Duodenal mucosa (tissue), 2 donors: ENCODE measurements at regions not wholly inside any gene's neighbourhood (a gene's known extent, or its start where the extent isn't known, plus 50 kb on each side); places are given as distances from the start of the nearest gene placed in this dataset.
A peak's percentile ranks its signal among the peaks of the same experiment; 100 is the strongest.

Experiments used
- H3K27ac ChIP-seq: one replicate; pipeline ENCODE4 v1.7.0; 2013; ENCODE audit warnings: low read depth, low read length
- H3K27me3 ChIP-seq, 2 donors: one replicate each; pipeline ENCODE4 v1.7.0; 2013; ENCODE audit warnings: low read length in 2 of 2, control low read depth in 1 of 2; ENCODE audit not compliant: insufficient read depth in 2 of 2, control insufficient read depth in 1 of 2
- H3K36me3 ChIP-seq, 2 donors: one replicate each; pipeline ENCODE4 v1.7.0; 2013; ENCODE audit warnings: low read length in 2 of 2, control low read depth in 1 of 2; ENCODE audit not compliant: insufficient read depth in 2 of 2, control insufficient read depth in 1 of 2
- H3K4me1 ChIP-seq, 2 donors: one replicate each; pipeline ENCODE4 v1.7.0; 2013; ENCODE audit warnings: low read length in 2 of 2, control low read depth in 1 of 2; ENCODE audit not compliant: insufficient read depth in 2 of 2, control insufficient read depth in 1 of 2
- H3K4me3 ChIP-seq, 2 donors: one replicate each; pipeline ENCODE4 v1.7.0; 2013; ENCODE audit warnings: low read length in 2 of 2, low read depth in 1 of 2
- H3K9ac ChIP-seq, 2 donors: one replicate each; pipeline ENCODE4 v1.7.0; 2013; ENCODE audit warnings: low read length in 2 of 2, low read depth in 1 of 2
- H3K9me3 ChIP-seq, 2 donors: one replicate each; pipeline ENCODE4 v1.7.0; 2013; ENCODE audit warnings: low read length in 2 of 2, control low read depth in 1 of 2; ENCODE audit not compliant: control insufficient read depth in 1 of 2

- H3K27ac ChIP-seq: peak overlapping the region; percentile 93
- no peaks in the 10 kb centered on the region for H3K9me3 ChIP-seq
- H3K4me1 ChIP-seq: peaks cover 21 to 24% of the 10 kb centered on the region in 2 donors
- H3K9ac ChIP-seq: peak overlapping the region; percentile 86 to 96
- peaks cover 0 to 6% of the 10 kb centered on the region in 2 donors for H3K27me3 ChIP-seq
- H3K36me3 ChIP-seq: no peaks in the 10 kb centered on the region
- peak overlapping the region; percentile 81 to 84 for H3K4me3 ChIP-seq
Measured at GRCh38 chr17:81345228-81346089, 49.8 kb upstream of the BAHCC1 start.
